Fibroblast of the aortic adventitia (primary cell): ENCODE measurements at regions not wholly inside any gene's neighbourhood (a gene's known extent, or its start where the extent isn't known, plus 50 kb on each side); places are given as distances from the start of the nearest gene placed in this dataset.
A peak's percentile ranks its signal among the peaks of the same experiment; 100 is the strongest.

ENCODE experiments used
- DNase-seq: peaks from one replicate; pipeline ENCODE4 v3.0.0-alpha.2; 2010; ENCODE audit warnings: low read depth
- H3K4me3 ChIP-seq: 2 replicates; pipeline ENCODE4 v1.5.1; 2011; ENCODE audit warnings: low read depth, mild to moderate bottlenecking, control low read depth, low read length, moderate library complexity
- CTCF ChIP-seq: IDR thresholded peaks from 2 replicates; pipeline ENCODE4 v1.5.1; 2011; ENCODE audit warnings: mild to moderate bottlenecking, low read length, control low read depth, inconsistent platforms; ENCODE audit not compliant: insufficient read depth

DNA sequence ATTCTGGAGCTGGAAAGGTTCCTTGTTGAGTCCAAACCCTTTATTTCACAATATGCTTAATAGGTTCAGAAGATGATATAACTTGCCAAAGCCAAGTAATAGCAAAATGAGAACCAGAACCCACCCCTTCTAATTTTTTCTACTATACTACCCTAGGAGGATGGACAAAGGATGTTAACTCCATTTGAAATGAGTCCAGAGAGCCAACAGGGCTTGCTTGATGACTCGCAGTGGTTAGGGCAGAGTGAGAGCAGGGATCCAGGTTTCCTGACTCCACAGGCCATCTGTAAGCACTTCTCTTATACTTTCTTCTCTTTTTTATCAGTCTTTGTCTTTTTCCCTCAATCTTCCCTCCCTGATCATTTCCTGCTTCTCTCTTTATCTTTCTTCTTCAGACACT is 668.1 kb downstream of the MED13L start:
- DNase-seq, result peak; percentile 70
- no peak for TF ChIP-seq CTCF
- H3K4me3 ChIP-seq, result no peak overlapping the region

GRCh38 chr12:115606040-115606439 is 671.5 kb downstream of the MED13L start:
- H3K4me3 ChIP-seq, result no peak overlapping the region
- no peak for TF ChIP-seq CTCF
- DNase-seq, result no peak

- no peak for TF ChIP-seq CTCF
- peak overlapping the region; percentile 17 for H3K4me3 ChIP-seq
- DNase-seq, result peak; percentile 15
Observed at GRCh38 chr12:115598871-115599811, 678.4 kb downstream of the MED13L start.

DNA sequence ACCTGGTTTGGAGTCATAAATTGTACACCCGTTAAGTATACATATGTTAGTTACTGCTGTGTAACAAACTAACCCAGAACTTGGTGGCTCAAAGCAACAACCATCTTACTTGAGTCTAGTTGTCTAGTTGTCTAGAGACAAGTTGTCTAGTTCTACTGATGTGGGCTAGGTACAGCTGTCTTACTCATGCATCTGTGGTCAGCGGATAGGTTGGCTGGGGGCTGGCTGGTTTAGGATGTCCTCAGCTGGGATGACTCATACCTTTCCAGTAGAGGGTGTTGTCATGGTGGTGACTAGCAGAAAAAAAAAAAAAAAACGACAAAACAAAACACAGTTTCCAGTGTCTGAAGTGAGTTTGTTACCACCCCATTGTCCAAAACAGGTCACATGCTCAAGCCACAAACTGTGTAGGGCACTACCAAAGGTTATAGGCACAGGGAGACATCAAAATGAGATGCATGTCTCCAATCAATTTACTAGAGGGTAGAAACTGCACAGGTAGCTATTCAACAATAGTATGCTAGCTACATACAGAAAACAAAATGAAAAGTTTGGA is 680.3 kb downstream of the MED13L start:
- no peak overlapping the region for H3K4me3 ChIP-seq
- DNase-seq, result peak; percentile 35
- TF ChIP-seq CTCF, result no peak

- no peak for TF ChIP-seq CTCF
- DNase-seq, result no peak
- H3K4me3 ChIP-seq, result no peak overlapping the region
Observed at GRCh38 chr12:115588131-115588530, 689.4 kb downstream of the MED13L start.

GRCh38 chr12:115584156-115584555 is 693.3 kb downstream of the MED13L start:
- peak; percentile 15 for DNase-seq
- H3K4me3 ChIP-seq, result no peak overlapping the region
- no peak for TF ChIP-seq CTCF
